ENCODE measurements at regions not wholly inside any gene's neighbourhood (a gene's known extent, or its start where the extent isn't known, plus 50 kb on each side); places are given as distances from the start of the nearest gene placed in this dataset.
"Not testable (repeated sequence)": the region's sequence is repeated elsewhere in the genome, so short reads cannot be mapped to it uniquely, and the experiment has no call there.

GRCh38 chr6:115414916-115415315, 645.8 kb downstream of the FRK start:
- H3K4me3 ChIP-seq (replicated peaks in 1 of 3; ENCODE audit: insufficient read depth in 1 of 3, low read depth in 2 of 3, low read length in 3 of 3); H3K4me1 ChIP-seq (ENCODE audit: insufficient read depth, low read length); H3K79me2 ChIP-seq (ENCODE audit: insufficient read depth, low read length); H3K27me3 ChIP-seq (ENCODE audit: control insufficient read depth in 1 of 2, insufficient read depth in 2 of 2, low read length in 2 of 2); H3K4me2 ChIP-seq (ENCODE audit: low read depth, low read length); BruUV-seq (replicated peaks); FAIRE-seq; H4K20me1 ChIP-seq (ENCODE audit: insufficient read depth, low read length); H2AFZ ChIP-seq (ENCODE audit: low read length); H3K36me3 ChIP-seq (replicated peaks in 1 of 2; ENCODE audit: control insufficient read depth in 1 of 2, insufficient read depth in 2 of 2, low read length in 2 of 2); ATAC-seq; H3K9ac ChIP-seq (ENCODE audit: insufficient read depth, low read depth, low read length); H3K27ac ChIP-seq (ENCODE audit: extremely low read length, insufficient read depth, low read length); H3K9me3 ChIP-seq (ENCODE audit: low read length); CTCF ChIA-PET (ENCODE audit: low intra/inter-chr PET ratio, low total read pairs); DNase-seq (ENCODE audit: low spot score); intact Hi-C loops (cut with micrococcal nuclease; ENCODE audit: unreplicated experiment); in situ Hi-C loops (cut with HindIII; ENCODE audit: extremely low pct_ligation_motif_present, low pct_unique_long_range_greater_than_20kb); POLR2A ChIA-PET: not testable (repeated sequence)
- 5% methylated on average over 3 of the region's 6 CpGs for WGBS (ENCODE audit: low lambda C conversion rate)

DNA sequence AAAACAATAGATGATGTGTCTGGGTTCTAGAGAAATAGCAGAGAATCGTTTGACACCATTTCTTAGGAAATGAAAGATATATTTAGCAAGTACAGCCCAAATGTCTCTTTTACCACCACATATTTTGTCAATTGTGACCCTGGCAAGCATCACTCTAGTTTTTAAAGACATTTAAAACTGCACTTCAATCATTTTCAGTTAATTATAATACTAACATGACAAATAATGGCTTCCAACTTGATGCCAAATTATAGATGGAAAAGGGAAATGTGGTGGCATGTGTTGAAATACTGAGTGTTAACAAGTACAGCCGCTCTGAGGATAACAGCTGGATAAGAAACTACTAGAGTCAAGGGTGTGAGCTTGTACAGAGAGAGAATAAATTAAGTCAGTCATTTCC, 648.9 kb downstream of the FRK start:
- no peaks in the 10 kb centered on the region for H3K9me3 ChIP-seq (ENCODE audit: low read length)
- ChIA-PET CTCF (ENCODE audit: low intra/inter-chr PET ratio, low total read pairs) (no interaction called here), POLR2A (no interaction called here)
- H3K79me2 ChIP-seq (ENCODE audit: insufficient read depth, low read length), result no peaks in the 10 kb centered on the region
- FAIRE-seq, result no peak
- no peak overlapping the region for H3K9ac ChIP-seq (ENCODE audit: insufficient read depth, low read depth, low read length)
- no TSS peak for BruUV-seq (replicated peaks)
- no peak overlapping the region for H2AFZ ChIP-seq (ENCODE audit: low read length)
- H3K36me3 ChIP-seq (replicated peaks in 1 of 2; ENCODE audit: control insufficient read depth in 1 of 2, insufficient read depth in 2 of 2, low read length in 2 of 2), result no peaks in the 10 kb centered on the region
- H3K4me2 ChIP-seq (ENCODE audit: low read depth, low read length), result no peak overlapping the region
- no peak overlapping the region for H3K4me3 ChIP-seq (replicated peaks in 1 of 3; ENCODE audit: insufficient read depth in 1 of 3, low read depth in 2 of 3, low read length in 3 of 3)
- H3K27ac ChIP-seq (ENCODE audit: extremely low read length, insufficient read depth, low read length), result no peak overlapping the region
- H3K4me1 ChIP-seq (ENCODE audit: insufficient read depth, low read length), result no peaks in the 10 kb centered on the region
- 0% methylated on average over 2 of the region's 2 CpGs for WGBS (ENCODE audit: low lambda C conversion rate)
- in situ Hi-C loops (cut with HindIII; ENCODE audit: extremely low pct_ligation_motif_present, low pct_unique_long_range_greater_than_20kb), result no loop called here
- no peak for ATAC-seq
- intact Hi-C loops (cut with micrococcal nuclease; ENCODE audit: unreplicated experiment), result no loop called here
- no peaks in the 10 kb centered on the region for H3K27me3 ChIP-seq (ENCODE audit: control insufficient read depth in 1 of 2, insufficient read depth in 2 of 2, low read length in 2 of 2)
- H4K20me1 ChIP-seq (ENCODE audit: insufficient read depth, low read length), result no peaks in the 10 kb centered on the region
- no peak for DNase-seq (ENCODE audit: low spot score)
- TF ChIP-seq ZFP36 (IDR thresholded peaks at IDR 0.05; ENCODE audit: borderline replicate concordance, low read depth, low read length, partially characterized antibody) (no peak), SIX1 (CRISPR knock-in tag; IDR thresholded peaks at IDR 0.05; ENCODE audit: borderline replicate concordance) (no peak), TBX2 (CRISPR knock-in tag; IDR thresholded peaks at IDR 0.05; ENCODE audit: borderline replicate concordance) (no peak), KMT2B (CRISPR knock-in tag; IDR thresholded peaks at IDR 0.05) (no peak), ZNF260 (CRISPR knock-in tag; IDR thresholded peaks at IDR 0.05; ENCODE audit: borderline replicate concordance, low read depth) (no peak), POLR2A (IDR thresholded peaks at IDR 0.05; ENCODE audit: insufficient read depth in 1 of 2, low read depth in 2 of 2, low read length in 2 of 2) (no peak), ZBTB3 (CRISPR knock-in tag; IDR thresholded peaks at IDR 0.05; ENCODE audit: borderline replicate concordance, low read depth) (no peak), AGO2 (optimal IDR thresholded peaks at IDR 0.05; ENCODE audit: low read depth, low read length) (no peak), ZNF326 (CRISPR knock-in tag; IDR thresholded peaks at IDR 0.05; ENCODE audit: borderline replicate concordance) (no peak), ZBTB21 (CRISPR knock-in tag; IDR thresholded peaks at IDR 0.05) (no peak)
- TF ChIP-seq, protein P1, sequence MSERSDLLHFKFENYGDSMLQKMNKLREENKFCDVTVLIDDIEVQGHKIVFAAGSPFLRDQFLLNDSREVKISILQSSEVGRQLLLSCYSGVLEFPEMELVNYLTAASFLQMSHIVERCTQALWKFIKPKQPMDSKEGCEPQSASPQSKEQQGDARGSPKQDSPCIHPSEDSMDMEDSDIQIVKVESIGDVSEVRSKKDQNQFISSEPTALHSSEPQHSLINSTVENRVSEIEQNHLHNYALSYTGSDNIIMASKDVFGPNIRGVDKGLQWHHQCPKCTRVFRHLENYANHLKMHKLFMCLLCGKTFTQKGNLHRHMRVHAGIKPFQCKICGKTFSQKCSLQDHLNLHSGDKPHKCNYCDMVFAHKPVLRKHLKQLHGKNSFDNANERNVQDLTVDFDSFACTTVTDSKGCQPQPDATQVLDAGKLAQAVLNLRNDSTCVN (CRISPR knock-in tag; IDR thresholded peaks at IDR 0.05; ENCODE audit: borderline replicate concordance), result no peak
- TF ChIP-seq, protein P2, sequence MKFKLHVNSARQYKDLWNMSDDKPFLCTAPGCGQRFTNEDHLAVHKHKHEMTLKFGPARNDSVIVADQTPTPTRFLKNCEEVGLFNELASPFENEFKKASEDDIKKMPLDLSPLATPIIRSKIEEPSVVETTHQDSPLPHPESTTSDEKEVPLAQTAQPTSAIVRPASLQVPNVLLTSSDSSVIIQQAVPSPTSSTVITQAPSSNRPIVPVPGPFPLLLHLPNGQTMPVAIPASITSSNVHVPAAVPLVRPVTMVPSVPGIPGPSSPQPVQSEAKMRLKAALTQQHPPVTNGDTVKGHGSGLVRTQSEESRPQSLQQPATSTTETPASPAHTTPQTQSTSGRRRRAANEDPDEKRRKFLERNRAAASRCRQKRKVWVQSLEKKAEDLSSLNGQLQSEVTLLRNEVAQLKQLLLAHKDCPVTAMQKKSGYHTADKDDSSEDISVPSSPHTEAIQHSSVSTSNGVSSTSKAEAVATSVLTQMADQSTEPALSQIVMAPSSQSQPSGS (CRISPR knock-in tag; IDR thresholded peaks at IDR 0.05), result no peak
- TF ChIP-seq, protein P3, sequence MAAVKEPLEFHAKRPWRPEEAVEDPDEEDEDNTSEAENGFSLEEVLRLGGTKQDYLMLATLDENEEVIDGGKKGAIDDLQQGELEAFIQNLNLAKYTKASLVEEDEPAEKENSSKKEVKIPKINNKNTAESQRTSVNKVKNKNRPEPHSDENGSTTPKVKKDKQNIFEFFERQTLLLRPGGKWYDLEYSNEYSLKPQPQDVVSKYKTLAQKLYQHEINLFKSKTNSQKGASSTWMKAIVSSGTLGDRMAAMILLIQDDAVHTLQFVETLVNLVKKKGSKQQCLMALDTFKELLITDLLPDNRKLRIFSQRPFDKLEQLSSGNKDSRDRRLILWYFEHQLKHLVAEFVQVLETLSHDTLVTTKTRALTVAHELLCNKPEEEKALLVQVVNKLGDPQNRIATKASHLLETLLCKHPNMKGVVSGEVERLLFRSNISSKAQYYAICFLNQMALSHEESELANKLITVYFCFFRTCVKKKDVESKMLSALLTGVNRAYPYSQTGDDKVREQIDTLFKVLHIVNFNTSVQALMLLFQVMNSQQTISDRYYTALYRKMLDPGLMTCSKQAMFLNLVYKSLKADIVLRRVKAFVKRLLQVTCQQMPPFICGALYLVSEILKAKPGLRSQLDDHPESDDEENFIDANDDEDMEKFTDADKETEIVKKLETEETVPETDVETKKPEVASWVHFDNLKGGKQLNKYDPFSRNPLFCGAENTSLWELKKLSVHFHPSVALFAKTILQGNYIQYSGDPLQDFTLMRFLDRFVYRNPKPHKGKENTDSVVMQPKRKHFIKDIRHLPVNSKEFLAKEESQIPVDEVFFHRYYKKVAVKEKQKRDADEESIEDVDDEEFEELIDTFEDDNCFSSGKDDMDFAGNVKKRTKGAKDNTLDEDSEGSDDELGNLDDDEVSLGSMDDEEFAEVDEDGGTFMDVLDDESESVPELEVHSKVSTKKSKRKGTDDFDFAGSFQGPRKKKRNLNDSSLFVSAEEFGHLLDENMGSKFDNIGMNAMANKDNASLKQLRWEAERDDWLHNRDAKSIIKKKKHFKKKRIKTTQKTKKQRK (IDR thresholded peaks at IDR 0.05; ENCODE audit: low read length), result no peak

Measured in HepG2 (cell line).